IPS-20b (cell line): ENCODE measurements at regions not wholly inside any gene's neighbourhood (a gene's known extent, or its start where the extent isn't known, plus 50 kb on each side); places are given as distances from the start of the nearest gene placed in this dataset.

Experiments
- H3K27ac ChIP-seq: one replicate; pipeline ENCODE4 v1.5.1; 2013; ENCODE audit warnings: low read length
- H3K27me3 ChIP-seq: 2 replicates; pipeline ENCODE4 v1.6.1; 2013; ENCODE audit warnings: mild to moderate bottlenecking, low read length, inconsistent platforms; ENCODE audit not compliant: insufficient read depth
- H3K36me3 ChIP-seq: 2 replicates; pipeline ENCODE4 v1.6.1; 2013; ENCODE audit warnings: low read depth, mild to moderate bottlenecking, inconsistent platforms, low read length, moderate library complexity; ENCODE audit not compliant: insufficient read depth
- H3K4me1 ChIP-seq: 2 replicates; pipeline ENCODE4 v1.6.1; 2013; ENCODE audit warnings: mild to moderate bottlenecking, control low read depth, inconsistent platforms, low read length, moderate library complexity; ENCODE audit not compliant: insufficient read depth
- H3K4me3 ChIP-seq: 2 replicates; pipeline ENCODE4 v1.5.1; 2013; ENCODE audit warnings: mild to moderate bottlenecking, low read length, inconsistent platforms
- H3K9ac ChIP-seq: 2 replicates; pipeline ENCODE4 v1.6.1; 2013; ENCODE audit warnings: low read depth, mild to moderate bottlenecking, inconsistent platforms, low read length, moderate library complexity
- H3K9me3 ChIP-seq: 2 replicates; pipeline ENCODE4 v1.6.1; 2013; ENCODE audit warnings: mild to moderate bottlenecking, low read depth, low read length, inconsistent platforms; ENCODE audit not compliant: insufficient read depth

DNA sequence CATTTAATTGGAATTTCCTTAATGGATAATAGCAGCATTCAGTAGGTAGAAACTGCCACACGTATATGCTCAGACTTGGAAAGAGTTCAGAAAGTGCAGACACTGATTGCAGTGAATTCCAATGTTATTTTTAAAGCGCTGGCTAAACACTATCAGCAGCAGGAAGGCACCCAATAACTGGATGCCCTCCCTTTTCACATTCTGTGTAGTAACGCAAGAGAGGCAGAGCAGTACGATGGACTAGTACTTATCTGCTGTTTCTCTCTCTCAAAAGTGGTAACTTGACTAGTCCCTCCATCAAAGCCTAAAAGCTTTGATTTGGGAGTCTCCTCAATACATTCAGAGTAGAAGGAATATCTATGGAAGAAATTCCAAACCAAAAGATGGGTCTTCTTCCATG, 791.0 kb downstream of the TMTC2 start:
- Histone ChIP-seq H3K27ac (no peak overlapping the region), H3K9ac (no peak overlapping the region), H3K27me3 (no peaks in the 10 kb centered on the region), H3K36me3 (no peaks in the 10 kb centered on the region), H3K9me3 (0 out of 2 replicates have a peak, but pooled peaks cover 4% of the 10 kb centered on the region), H3K4me3 (no peak overlapping the region), H3K4me1 (no peaks in the 10 kb centered on the region)

DNA sequence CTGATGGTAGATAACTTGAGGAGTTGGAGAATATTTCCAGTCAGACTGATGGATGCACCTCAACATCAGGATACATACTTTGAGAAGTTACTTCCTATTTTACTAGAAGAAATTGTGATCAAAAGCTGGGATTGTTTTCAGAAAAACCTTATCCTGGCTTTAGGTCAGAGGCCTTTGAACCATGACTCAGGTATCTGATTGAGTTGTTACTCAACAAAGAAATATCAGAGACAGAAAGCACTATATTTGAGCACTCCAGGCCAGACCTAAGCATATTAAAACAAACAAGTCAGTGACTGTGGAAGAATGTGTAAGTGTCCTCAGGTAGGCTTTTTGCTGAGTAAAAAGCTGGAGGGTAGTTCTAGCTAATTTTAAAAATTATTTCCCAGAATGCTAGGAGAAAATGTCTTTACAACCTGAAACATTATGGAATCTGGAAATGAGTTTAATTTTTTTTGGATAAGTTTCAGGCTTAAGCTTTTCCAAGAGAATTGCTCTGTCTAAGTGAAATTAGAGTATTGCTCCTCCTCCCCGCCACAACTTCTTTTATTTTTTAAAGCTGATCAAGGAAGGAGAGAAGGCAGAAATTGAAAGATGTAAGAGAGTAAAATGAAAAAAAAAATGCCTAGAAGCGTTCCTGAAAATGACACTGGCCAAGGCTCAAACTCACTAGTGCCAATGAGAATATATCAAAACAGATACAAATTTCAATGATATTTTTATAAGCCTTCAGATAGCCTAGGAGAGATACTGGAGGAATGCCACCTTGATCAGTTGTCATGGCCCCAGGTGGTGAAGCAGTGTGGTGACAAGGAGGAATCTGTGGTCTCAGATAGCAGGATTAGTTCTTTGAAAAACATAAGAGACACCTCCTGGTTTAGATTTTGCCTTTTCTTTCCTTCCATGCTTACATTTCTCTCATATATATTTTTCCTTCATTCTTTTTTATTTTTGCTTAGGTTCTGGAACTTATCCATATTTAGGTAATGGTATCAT, 790.3 kb downstream of the TMTC2 start:
- no peak overlapping the region for H3K27ac ChIP-seq
- H3K36me3 ChIP-seq: no peaks in the 10 kb centered on the region
- no peaks in the 10 kb centered on the region for H3K27me3 ChIP-seq
- H3K9ac ChIP-seq: no peak overlapping the region
- H3K4me1 ChIP-seq: no peaks in the 10 kb centered on the region
- 0 out of 2 replicates have a peak, but pooled peaks cover 4% of the 10 kb centered on the region for H3K9me3 ChIP-seq
- H3K4me3 ChIP-seq: no peak overlapping the region

- Histone ChIP-seq H3K9ac (no peak overlapping the region), H3K9me3 (no peaks in the 10 kb centered on the region)
Observed at GRCh38 chr12:83476006-83476405, 789.3 kb downstream of the TMTC2 start.

GRCh38 chr12:83474369-83474768, 787.7 kb downstream of the TMTC2 start:
- Histone ChIP-seq H3K36me3 (no peaks in the 10 kb centered on the region), H3K4me1 (no peaks in the 10 kb centered on the region), H3K27me3 (no peaks in the 10 kb centered on the region), H3K4me3 (no peak overlapping the region), H3K27ac (no peak overlapping the region), H3K9me3 (no peaks in the 10 kb centered on the region), H3K9ac (no peak overlapping the region)

More at GRCh38 chr12:83476006-83476405, 789.3 kb downstream of the TMTC2 start:
- Histone ChIP-seq H3K36me3 (no peaks in the 10 kb centered on the region), H3K4me1 (no peaks in the 10 kb centered on the region), H3K27me3 (no peaks in the 10 kb centered on the region), H3K27ac (no peak overlapping the region), H3K4me3 (no peak overlapping the region)

DNA sequence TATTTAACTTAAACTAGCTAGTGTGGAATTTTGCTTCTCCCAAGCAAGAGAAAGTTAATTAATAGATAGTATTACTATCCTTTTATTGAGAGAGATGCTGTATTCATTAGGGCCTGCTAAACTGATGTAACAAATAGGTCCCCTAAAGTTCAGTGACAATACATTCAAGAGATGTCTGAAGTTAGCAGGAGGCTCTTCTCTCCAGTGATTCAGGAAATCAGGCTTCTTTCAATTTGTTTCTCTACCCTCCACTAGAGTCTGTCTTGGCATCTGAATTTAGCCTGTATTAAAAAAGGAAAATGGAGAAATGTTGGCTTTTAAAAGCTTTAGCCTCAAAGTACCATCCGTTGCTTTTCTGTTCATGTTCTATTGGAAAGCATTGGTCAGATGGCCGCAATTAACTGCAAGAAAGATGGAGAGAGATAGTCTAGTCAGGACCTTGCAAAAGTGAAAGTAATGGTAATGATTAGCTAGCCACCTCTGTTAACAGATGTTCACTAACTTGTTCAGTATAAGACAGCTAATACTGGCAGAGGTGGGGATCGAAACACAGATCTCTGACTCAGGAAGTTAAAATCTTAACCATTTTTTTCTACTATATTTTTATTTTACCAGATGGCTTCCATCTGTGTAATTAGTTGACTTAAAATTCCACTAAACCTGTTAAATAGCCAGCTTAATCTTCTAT, 786.8 kb downstream of the TMTC2 start:
- Histone ChIP-seq H3K27me3 (no peaks in the 10 kb centered on the region), H3K27ac (no peak overlapping the region), H3K36me3 (no peaks in the 10 kb centered on the region), H3K4me1 (no peaks in the 10 kb centered on the region), H3K9me3 (no peaks in the 10 kb centered on the region), H3K4me3 (no peak overlapping the region), H3K9ac (no peak overlapping the region)

- Histone ChIP-seq H3K9ac (no peak overlapping the region), H3K4me1 (no peaks in the 10 kb centered on the region), H3K27me3 (no peaks in the 10 kb centered on the region), H3K4me3 (no peak overlapping the region), H3K9me3 (no peaks in the 10 kb centered on the region), H3K36me3 (no peaks in the 10 kb centered on the region), H3K27ac (no peak overlapping the region)
Observed at GRCh38 chr12:83472772-83473171, 786.1 kb downstream of the TMTC2 start.

DNA sequence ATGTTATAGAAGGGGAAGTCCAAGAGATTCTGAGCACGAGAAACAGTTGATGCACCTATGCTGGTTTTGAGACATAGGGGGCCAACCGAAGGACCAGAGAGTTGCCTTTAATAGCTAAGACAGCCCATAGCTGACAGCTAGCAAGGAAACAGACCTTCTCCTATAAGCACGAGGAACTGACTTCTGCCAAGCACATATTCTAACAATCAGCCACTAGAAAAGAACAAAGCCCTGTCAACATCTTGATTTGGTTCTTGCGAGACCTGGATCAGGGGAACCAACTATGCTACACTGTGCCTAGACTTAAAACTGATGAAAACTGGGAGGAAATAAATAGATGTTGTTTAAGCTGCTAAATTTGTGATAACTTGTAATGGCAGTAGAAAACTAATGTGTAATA, 785.6 kb downstream of the TMTC2 start:
- no peaks in the 10 kb centered on the region for H3K9me3 ChIP-seq
- no peak overlapping the region for H3K4me3 ChIP-seq
- H3K9ac ChIP-seq: no peak overlapping the region
- H3K27me3 ChIP-seq: no peaks in the 10 kb centered on the region
- no peak overlapping the region for H3K27ac ChIP-seq
- H3K36me3 ChIP-seq: no peaks in the 10 kb centered on the region
- no peaks in the 10 kb centered on the region for H3K4me1 ChIP-seq

GRCh38 chr12:83471341-83471740, 784.6 kb downstream of the TMTC2 start:
- Histone ChIP-seq H3K27ac (no peak overlapping the region), H3K27me3 (no peaks in the 10 kb centered on the region)

GRCh38 chr12:83470749-83471148, 784.0 kb downstream of the TMTC2 start:
- Histone ChIP-seq H3K4me1 (no peaks in the 10 kb centered on the region), H3K4me3 (no peak overlapping the region), H3K9me3 (no peaks in the 10 kb centered on the region), H3K9ac (no peak overlapping the region), H3K36me3 (no peaks in the 10 kb centered on the region), H3K27ac (no peak overlapping the region), H3K27me3 (no peaks in the 10 kb centered on the region)

More at GRCh38 chr12:83471341-83471740, 784.6 kb downstream of the TMTC2 start:
- Histone ChIP-seq H3K4me1 (no peaks in the 10 kb centered on the region), H3K9ac (no peak overlapping the region), H3K36me3 (no peaks in the 10 kb centered on the region), H3K4me3 (no peak overlapping the region), H3K9me3 (no peaks in the 10 kb centered on the region)

DNA sequence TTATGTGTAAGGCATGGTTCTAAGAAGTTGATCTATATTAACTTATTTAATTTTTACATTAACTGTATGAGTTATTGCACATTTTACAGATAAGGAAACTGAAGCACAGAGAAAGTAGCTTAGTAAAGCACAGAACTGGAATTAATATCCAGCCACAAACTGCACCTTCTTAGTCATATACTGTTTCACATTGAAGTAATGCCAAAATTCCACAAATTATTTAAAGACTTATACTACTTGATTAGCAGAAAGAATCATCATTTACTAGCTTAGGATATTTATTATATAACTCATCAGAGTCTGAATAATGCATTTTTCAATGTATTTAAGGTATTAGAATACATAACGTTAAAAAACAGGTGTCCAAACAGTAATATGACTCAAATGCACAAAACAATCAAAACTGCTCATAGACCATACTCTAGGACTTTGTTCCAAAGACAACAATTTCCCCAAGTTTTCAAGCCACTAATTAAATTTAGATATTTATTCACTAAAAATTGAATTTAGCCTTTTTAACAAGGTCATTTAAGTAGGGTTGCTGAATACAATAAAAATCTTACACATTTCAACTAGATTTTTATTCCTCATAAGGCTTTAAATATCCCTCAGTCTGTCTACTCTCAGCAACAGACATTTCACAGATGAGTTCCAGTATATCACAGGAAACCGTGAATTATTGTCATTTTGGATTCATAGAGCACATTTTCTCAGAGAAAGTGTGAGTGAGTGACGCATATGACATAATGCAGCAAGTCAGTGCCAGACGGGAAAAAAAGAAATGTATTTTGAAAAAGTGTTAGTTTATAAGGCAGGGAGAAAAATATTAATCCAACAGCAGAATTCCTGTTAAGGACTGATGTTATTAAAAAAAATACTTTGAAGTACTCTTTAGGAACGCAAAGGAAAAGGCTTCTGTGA, 782.5 kb downstream of the TMTC2 start:
- Histone ChIP-seq H3K27ac (no peak overlapping the region), H3K36me3 (no peaks in the 10 kb centered on the region)

GRCh38 chr12:83465632-83466031, 778.9 kb downstream of the TMTC2 start:
- Histone ChIP-seq H3K27ac (no peak overlapping the region), H3K9ac (no peak overlapping the region), H3K27me3 (no peaks in the 10 kb centered on the region), H3K36me3 (no peaks in the 10 kb centered on the region), H3K9me3 (no peaks in the 10 kb centered on the region), H3K4me3 (no peak overlapping the region), H3K4me1 (no peaks in the 10 kb centered on the region; the same call in 1 of the 2 replicates)

More for the DNA sequence above, 782.5 kb downstream of the TMTC2 start:
- H3K9ac ChIP-seq: no peak overlapping the region
- H3K4me3 ChIP-seq: no peak overlapping the region
- H3K4me1 ChIP-seq: no peaks in the 10 kb centered on the region; the same call in 1 of the 2 replicates
- no peaks in the 10 kb centered on the region for H3K27me3 ChIP-seq
- no peaks in the 10 kb centered on the region for H3K9me3 ChIP-seq
